ENCODE measurements at regions not wholly inside any gene's neighbourhood (a gene's known extent, or its start where the extent isn't known, plus 50 kb on each side); places are given as distances from the start of the nearest gene placed in this dataset.
"Not testable (repeated sequence)": the region's sequence is repeated elsewhere in the genome, so short reads cannot be mapped to it uniquely, and the experiment has no call there.

- DNase-seq, result no peak
- intact Hi-C loops (cut with DNase I), result no loop called here
- H3K9me3 ChIP-seq, result no peaks in the 10 kb centered on the region
- no peak overlapping the region for H3K27ac ChIP-seq
- no peak overlapping the region for H3K4me3 ChIP-seq
- no peaks in the 10 kb centered on the region for H3K27me3 ChIP-seq
- 89% methylated on average over 3 of the region's 3 CpGs for WGBS (ENCODE audit: insufficient coverage, low coverage, low lambda C conversion rate, missing lambda C conversion rate)
- TF ChIP-seq CTCF (IDR thresholded peaks at IDR 0.05) (no peak), POLR2A (IDR thresholded peaks at IDR 0.05) (no peak)
- H3K36me3 ChIP-seq, result no peaks in the 10 kb centered on the region
- no peak for ATAC-seq
- H3K4me1 ChIP-seq, result peaks cover 0 to 17% (median 4%) of the 10 kb centered on the region in 4 donors
Measured at GRCh38 chr1:197991594-197991993, 74.4 kb downstream of the LHX9 start.

GRCh38 chr1:197994907-197995407, 77.8 kb downstream of the LHX9 start:
- Histone ChIP-seq H3K4me3 (peak overlapping the region; percentile 17 to 55 (median 50)), H3K27me3 (no peaks in the 10 kb centered on the region), H3K27ac (peak overlapping the region; percentile 52 to 83 (median 63)), H3K4me1 (peaks cover 0 to 17% (median 4%) of the 10 kb centered on the region in 4 donors), H3K9me3 (no peaks in the 10 kb centered on the region), H3K36me3 (no peaks in the 10 kb centered on the region)
- ATAC-seq, result peak; percentile 89 to 96 (median 91)
- TF ChIP-seq POLR2A (IDR thresholded peaks at IDR 0.05) (no peak), CTCF (IDR thresholded peaks at IDR 0.05) (no peak)
- peak; percentile 34 to 75 (median 60) for DNase-seq
- 29% methylated on average over 7 of the region's 7 CpGs for WGBS (ENCODE audit: insufficient coverage, low coverage, low lambda C conversion rate, missing lambda C conversion rate)
- intact Hi-C loops (cut with DNase I), result no loop called here

- no peak for DNase-seq
- Histone ChIP-seq H3K4me1 (peaks cover 0 to 17% (median 4%) of the 10 kb centered on the region in 4 donors), H3K27ac (peak overlapping the region; percentile 6 to 83 (median 63)), H3K27me3 (no peaks in the 10 kb centered on the region), H3K9me3 (no peaks in the 10 kb centered on the region), H3K4me3 (peak overlapping the region in 2 of 3 donors; percentile 50 to 55), H3K36me3 (no peaks in the 10 kb centered on the region)
- 58% methylated on average over 6 of the region's 6 CpGs for WGBS (ENCODE audit: insufficient coverage, low coverage, low lambda C conversion rate, missing lambda C conversion rate)
- intact Hi-C loops (cut with DNase I), result no loop called here
- ATAC-seq, result peak in 1 of 4 donors; percentile 52
- TF ChIP-seq POLR2A (IDR thresholded peaks at IDR 0.05) (no peak), CTCF (IDR thresholded peaks at IDR 0.05) (no peak)
Measured at GRCh38 chr1:197995408-197996258, 78.5 kb downstream of the LHX9 start.

- intact Hi-C loops (cut with DNase I), result not testable (repeated sequence)
- WGBS (ENCODE audit: insufficient coverage, low coverage, low lambda C conversion rate, missing lambda C conversion rate), result 100% methylated on average over 2 of the region's 3 CpGs
Measured at GRCh38 chr1:197996259-197996512, 79.0 kb downstream of the LHX9 start.

GRCh38 chr1:197998110-197998509, 80.9 kb downstream of the LHX9 start:
- Histone ChIP-seq H3K9me3 (no peaks in the 10 kb centered on the region), H3K27me3 (no peaks in the 10 kb centered on the region), H3K4me1 (peaks cover 0 to 17% (median 4%) of the 10 kb centered on the region in 4 donors), H3K36me3 (no peaks in the 10 kb centered on the region), H3K27ac (no peak overlapping the region), H3K4me3 (no peak overlapping the region)
- no peak for TF ChIP-seq POLR2A (IDR thresholded peaks at IDR 0.05)
- TF ChIP-seq CTCF (IDR thresholded peaks at IDR 0.05), result no peak
- DNase-seq (no peak), ATAC-seq (no peak)
- intact Hi-C loops (cut with DNase I), result no loop called here
- WGBS (ENCODE audit: insufficient coverage, low coverage, low lambda C conversion rate, missing lambda C conversion rate), result 71% methylated on average over 5 of the region's 5 CpGs

More at GRCh38 chr1:197996259-197996512, 79.0 kb downstream of the LHX9 start:
- ATAC-seq, H3K9me3 ChIP-seq, H3K27me3 ChIP-seq, H3K4me3 ChIP-seq, H3K36me3 ChIP-seq, DNase-seq: not testable (repeated sequence)
- peaks cover 0 to 17% (median 4%) of the 10 kb centered on the region in 4 donors for H3K4me1 ChIP-seq
- H3K27ac ChIP-seq, result peak overlapping the region in 1 of 3 donors; percentile 63
